DOHH2 (cell line): ENCODE measurements at regions not wholly inside any gene's neighbourhood (a gene's known extent, or its start where the extent isn't known, plus 50 kb on each side); places are given as distances from the start of the nearest gene placed in this dataset.

ENCODE experiments used
- EZH2phosphoT487 ChIP-seq: fragments of 200-600 bp; sonication (generic); IDR thresholded peaks from 2 replicates; pipeline ENCODE4 v1.6.1; 2017; ENCODE audit warnings: borderline replicate concordance, mild to moderate bottlenecking, antibody characterized with exemption, low read length, moderate library complexity, mixed read lengths
- TF ChIP-seq, protein P1 (sequence below): fragments of 200-600 bp; sonication (generic); IDR thresholded peaks from one replicate; pipeline ENCODE4 v1.5.1; 2014; ENCODE audit warnings: antibody characterized with exemption, mild to moderate bottlenecking, low read depth, low read length; ENCODE audit not compliant: poor library complexity, severe bottlenecking

GRCh38 chrX:132294192-132294591 lies 74.9 kb upstream of the RAP2C start:
- TF ChIP-seq, protein P1, sequence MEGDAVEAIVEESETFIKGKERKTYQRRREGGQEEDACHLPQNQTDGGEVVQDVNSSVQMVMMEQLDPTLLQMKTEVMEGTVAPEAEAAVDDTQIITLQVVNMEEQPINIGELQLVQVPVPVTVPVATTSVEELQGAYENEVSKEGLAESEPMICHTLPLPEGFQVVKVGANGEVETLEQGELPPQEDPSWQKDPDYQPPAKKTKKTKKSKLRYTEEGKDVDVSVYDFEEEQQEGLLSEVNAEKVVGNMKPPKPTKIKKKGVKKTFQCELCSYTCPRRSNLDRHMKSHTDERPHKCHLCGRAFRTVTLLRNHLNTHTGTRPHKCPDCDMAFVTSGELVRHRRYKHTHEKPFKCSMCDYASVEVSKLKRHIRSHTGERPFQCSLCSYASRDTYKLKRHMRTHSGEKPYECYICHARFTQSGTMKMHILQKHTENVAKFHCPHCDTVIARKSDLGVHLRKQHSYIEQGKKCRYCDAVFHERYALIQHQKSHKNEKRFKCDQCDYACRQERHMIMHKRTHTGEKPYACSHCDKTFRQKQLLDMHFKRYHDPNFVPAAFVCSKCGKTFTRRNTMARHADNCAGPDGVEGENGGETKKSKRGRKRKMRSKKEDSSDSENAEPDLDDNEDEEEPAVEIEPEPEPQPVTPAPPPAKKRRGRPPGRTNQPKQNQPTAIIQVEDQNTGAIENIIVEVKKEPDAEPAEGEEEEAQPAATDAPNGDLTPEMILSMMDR = no peak
- TF ChIP-seq EZH2phosphoT487 = no peak
